Gastroesophageal sphincter (tissue), 3 donors: ENCODE measurements at regions not wholly inside any gene's neighbourhood (a gene's known extent, or its start where the extent isn't known, plus 50 kb on each side); places are given as distances from the start of the nearest gene placed in this dataset.

ENCODE experiments used
- CTCF ChIP-seq, 4 experiments: fragments of 200-600 bp in 2 of 4; fragments of 450-650 bp in 2 of 4; sonication (generic) in 1 of 4; IDR thresholded peaks; one replicate each; pipeline ENCODE4 v1.5.1; 2017 to 2019; ENCODE audit warnings: antibody characterized with exemption in 4 of 4, mild to moderate bottlenecking in 2 of 4, moderate library complexity in 2 of 4
- POLR2A ChIP-seq, 2 donors: fragments of 450-650 bp; IDR thresholded peaks; one replicate each; pipeline ENCODE4 v1.6.1; 2017; ENCODE audit warnings: antibody characterized with exemption in 2 of 2, mild to moderate bottlenecking in 2 of 2, moderate library complexity in 1 of 2

- TF ChIP-seq CTCF (IDR thresholded peaks at IDR 0.05), result no peak
- no peak for TF ChIP-seq POLR2A (IDR thresholded peaks at IDR 0.05)
Observed at GRCh38 chr11:101292661-101293240, 163.1 kb upstream of the PGR start.
